WTC11 (cell line): ENCODE measurements at regions not wholly inside any gene's neighbourhood (a gene's known extent, or its start where the extent isn't known, plus 50 kb on each side); places are given as distances from the start of the nearest gene placed in this dataset.

Source experiments
- ATAC-seq: fragments of 200-7000 bp; cut with Tn5 transposase; 2 replicates; pipeline ENCODE4 v1.10.0; 2021; ENCODE audit warnings: mild to moderate bottlenecking, moderate library complexity
- CTCF ChIA-PET: fragments of 300-600 bp; sonication (Branson Sonifier 250); formaldehyde crosslinking; loops from one replicate; lab custom pipeline; 2021; ENCODE audit warnings: antibody characterized with exemption; lab: Charles Lee
- POLR2A ChIA-PET: fragments of 350-600 bp; sonication (Branson Sonifier 250); formaldehyde crosslinking; loops from one replicate; lab custom pipeline; 2021; ENCODE audit warnings: antibody characterized with exemption; lab: Charles Lee
- DNase-seq: peaks from one replicate; pipeline ENCODE4 v3.0.0; 2021; ENCODE audit warnings: low spot score
- H3K27ac Mint-ChIP-seq: 2 replicates; pipeline ENCODE4 v1.8.0; 2021; ENCODE audit warnings: mixed read lengths
- H3K27me3 Mint-ChIP-seq: 2 replicates; pipeline ENCODE4 v1.8.0; 2021; ENCODE audit warnings: low read depth, mild to moderate bottlenecking, moderate library complexity, mixed read lengths
- H3K36me3 Mint-ChIP-seq: 2 replicates; pipeline ENCODE4 v1.8.0; 2021; ENCODE audit warnings: mixed read lengths
- H3K4me1 Mint-ChIP-seq: 2 replicates; pipeline ENCODE4 v1.8.0; 2022; ENCODE audit warnings: mixed read lengths
- H3K4me3 Mint-ChIP-seq: 2 replicates; pipeline ENCODE4 v1.8.0; 2021; ENCODE audit warnings: mild to moderate bottlenecking, moderate library complexity, mixed read lengths
- H3K9me3 Mint-ChIP-seq: 2 replicates; pipeline ENCODE4 v1.8.0; 2021; ENCODE audit warnings: mixed read lengths
- AR ChIP-seq: fragments of 250-450 bp; sonication (Bioruptor Pico); IDR thresholded peaks from 2 replicates; pipeline ENCODE4 v1.9.0; 2021; ENCODE audit warnings: mild to moderate bottlenecking
- ARID4B ChIP-seq: sonication (generic); formaldehyde crosslinking; IDR thresholded peaks from 2 replicates; pipeline ENCODE4 v1.8.0; 2023; ENCODE audit warnings: missing genetic modification reagents, mild to moderate bottlenecking, borderline replicate concordance
- CREM ChIP-seq: sonication (generic); formaldehyde crosslinking; IDR thresholded peaks from 2 replicates; pipeline ENCODE4 v1.8.1; 2022; ENCODE audit warnings: mild to moderate bottlenecking, missing genetic modification reagents, moderate library complexity
- E2F1 ChIP-seq: sonication (generic); formaldehyde crosslinking; IDR thresholded peaks from 2 replicates; pipeline ENCODE4 v1.8.0; 2022; ENCODE audit warnings: mild to moderate bottlenecking, missing genetic modification reagents
- E2F4 ChIP-seq: sonication (generic); formaldehyde crosslinking; IDR thresholded peaks from 2 replicates; pipeline ENCODE4 v1.8.1; 2022; ENCODE audit warnings: low read depth, mild to moderate bottlenecking, moderate library complexity, missing genetic modification reagents, borderline replicate concordance
- FOXJ3 ChIP-seq: sonication (generic); formaldehyde crosslinking; IDR thresholded peaks from 2 replicates; pipeline ENCODE4 v1.9.0; 2021; ENCODE audit warnings: missing genetic modification reagents, mild to moderate bottlenecking, borderline replicate concordance
- FOXP4 ChIP-seq: sonication (generic); formaldehyde crosslinking; IDR thresholded peaks from 2 replicates; pipeline ENCODE4 v1.8.0; 2022; ENCODE audit warnings: mild to moderate bottlenecking, missing genetic modification reagents
- KAT7 ChIP-seq: sonication (generic); formaldehyde crosslinking; IDR thresholded peaks from 2 replicates; pipeline ENCODE4 v1.8.1; 2023; ENCODE audit warnings: missing genetic modification reagents, mild to moderate bottlenecking, borderline replicate concordance
- PRDM15 ChIP-seq: sonication (generic); formaldehyde crosslinking; IDR thresholded peaks from 2 replicates; pipeline ENCODE4 v1.8.0; 2022; ENCODE audit warnings: missing genetic modification reagents
- USF2 ChIP-seq: sonication (generic); formaldehyde crosslinking; IDR thresholded peaks from 2 replicates; pipeline ENCODE4 v1.8.1; 2023; ENCODE audit warnings: mild to moderate bottlenecking, missing genetic modification reagents, moderate library complexity
- ZBTB21 ChIP-seq: sonication (generic); formaldehyde crosslinking; IDR thresholded peaks from 2 replicates; pipeline ENCODE4 v1.8.1; 2023; ENCODE audit warnings: mild to moderate bottlenecking, missing genetic modification reagents, borderline replicate concordance
- ZNF121 ChIP-seq: sonication (generic); formaldehyde crosslinking; IDR thresholded peaks from 2 replicates; pipeline ENCODE4 v1.8.0; 2023; ENCODE audit warnings: missing genetic modification reagents
- ZNF138 ChIP-seq: sonication (generic); formaldehyde crosslinking; conservative IDR thresholded peaks from 2 replicates; pipeline ENCODE4 v1.8.1; 2022; ENCODE audit warnings: mild to moderate bottlenecking, moderate library complexity, missing genetic modification reagents
- ZNF317 ChIP-seq: sonication (generic); formaldehyde crosslinking; IDR thresholded peaks from 2 replicates; pipeline ENCODE4 v1.8.1; 2023; ENCODE audit warnings: low read depth, mild to moderate bottlenecking, moderate library complexity, missing genetic modification reagents, borderline replicate concordance
- ZNF671 ChIP-seq: fragments of 250-450 bp; sonication (Bioruptor Pico); IDR thresholded peaks from 2 replicates; pipeline ENCODE4 v1.8.0; 2021; ENCODE audit warnings: mild to moderate bottlenecking

- no peak for ATAC-seq
- Mint-ChIP-seq H3K9me3 (peaks cover 5% of the 10 kb centered on the region), H3K4me1 (no peaks in the 10 kb centered on the region)
These were observed 607.0 kb downstream of the DNAJB9 start for GRCh38 chr7:109176661-109177060.

More at GRCh38 chr7:109176661-109177060, 607.0 kb downstream of the DNAJB9 start:
- Mint-ChIP-seq H3K27ac (no peak overlapping the region), H3K36me3 (peaks cover 2% of the 10 kb centered on the region), H3K4me3 (no peak overlapping the region), H3K27me3 (no peaks in the 10 kb centered on the region)
- DNase-seq: no peak
- TF ChIP-seq FOXP4 (CRISPR knock-in tag) (no peak), ZNF671 (CRISPR knock-in tag) (no peak), AR (no peak), ZNF317 (CRISPR knock-in tag) (no peak), USF2 (CRISPR knock-in tag) (no peak), ZNF121 (CRISPR knock-in tag) (no peak), E2F1 (CRISPR knock-in tag) (no peak), E2F4 (CRISPR knock-in tag) (no peak), ZBTB21 (CRISPR knock-in tag) (no peak), KAT7 (CRISPR knock-in tag) (no peak), ZNF138 (CRISPR knock-in tag) (no peak), ARID4B (CRISPR knock-in tag) (no peak), PRDM15 (CRISPR knock-in tag) (no peak), FOXJ3 (CRISPR knock-in tag) (no peak), CREM (CRISPR knock-in tag) (no peak)
- POLR2A ChIA-PET: no interaction called here
- CTCF ChIA-PET: interaction anchor here (0.7 kb wide), 1 partner anchor 30 kb away, joined by 3 read pairs; no protein-coding TSS in a partner anchor
